Adipocyte (in vitro differentiated cells): ENCODE measurements at regions not wholly inside any gene's neighbourhood (a gene's known extent, or its start where the extent isn't known, plus 50 kb on each side); places are given as distances from the start of the nearest gene placed in this dataset.

ENCODE experiments used
- DNase-seq: peaks from one replicate; pipeline ENCODE4 v3.0.0-alpha.2; 2015; ENCODE audit warnings: low read depth
- H3K27me3 ChIP-seq: replicated peaks from 2 replicates; pipeline ENCODE4 v1.7.0; 2013; ENCODE audit warnings: mild to moderate bottlenecking, low read length, moderate library complexity; ENCODE audit not compliant: control insufficient read depth, insufficient read depth
- H3K36me3 ChIP-seq: 2 replicates; pipeline ENCODE4 v1.7.0; 2013; ENCODE audit warnings: low read length, mild to moderate bottlenecking, moderate library complexity; ENCODE audit not compliant: control insufficient read depth, insufficient read depth, severe bottlenecking
- H3K4me1 ChIP-seq: 2 replicates; pipeline ENCODE4 v1.7.0; 2013; ENCODE audit warnings: mild to moderate bottlenecking, low read length, moderate library complexity; ENCODE audit not compliant: control insufficient read depth, insufficient read depth
- H3K4me3 ChIP-seq: 2 replicates; pipeline ENCODE4 v1.7.0; 2013; ENCODE audit warnings: mild to moderate bottlenecking, low read length, moderate library complexity
- H3K9ac ChIP-seq: 2 replicates; pipeline ENCODE4 v1.7.0; 2013; ENCODE audit warnings: mild to moderate bottlenecking, low read length, moderate library complexity
- H3K9me3 ChIP-seq: 2 replicates; pipeline ENCODE4 v1.7.0; 2013; ENCODE audit warnings: mild to moderate bottlenecking, low read length, moderate library complexity; ENCODE audit not compliant: control insufficient read depth

- Histone ChIP-seq H3K9me3 (no peaks in the 10 kb centered on the region), H3K27me3 (no peaks in the 10 kb centered on the region), H3K4me1 (peaks cover 4% of the 10 kb centered on the region), H3K9ac (no peak overlapping the region), H3K4me3 (no peak overlapping the region), H3K36me3 (no peaks in the 10 kb centered on the region)
- DNase-seq = peak; percentile 9
Observed at GRCh38 chr3:150174179-150174578, 203.5 kb upstream of the PFN2 start.

GRCh38 chr3:150172356-150172755 lies 201.7 kb upstream of the PFN2 start:
- no peak for DNase-seq
- Histone ChIP-seq H3K4me1 (peaks cover 15% of the 10 kb centered on the region), H3K36me3 (no peaks in the 10 kb centered on the region), H3K4me3 (no peak overlapping the region), H3K27me3 (no peaks in the 10 kb centered on the region), H3K9ac (no peak overlapping the region), H3K9me3 (no peaks in the 10 kb centered on the region)

- Histone ChIP-seq H3K36me3 (no peaks in the 10 kb centered on the region), H3K9ac (no peak overlapping the region)
- DNase-seq = no peak
Observed at GRCh38 chr3:150170852-150171520, 200.3 kb upstream of the PFN2 start.

GRCh38 chr3:150169330-150169940 lies 198.7 kb upstream of the PFN2 start:
- H3K4me3 ChIP-seq = no peak overlapping the region
- no peaks in the 10 kb centered on the region for H3K36me3 ChIP-seq
- no peaks in the 10 kb centered on the region for H3K27me3 ChIP-seq
- no peak overlapping the region for H3K9ac ChIP-seq
- no peaks in the 10 kb centered on the region for H3K9me3 ChIP-seq
- no peak for DNase-seq
- H3K4me1 ChIP-seq = peaks cover 15% of the 10 kb centered on the region

More at GRCh38 chr3:150170852-150171520, 200.3 kb upstream of the PFN2 start:
- no peak overlapping the region for H3K4me3 ChIP-seq
- H3K4me1 ChIP-seq = peaks cover 15% of the 10 kb centered on the region
- H3K27me3 ChIP-seq = no peaks in the 10 kb centered on the region
- H3K9me3 ChIP-seq = no peaks in the 10 kb centered on the region

- H3K27me3 ChIP-seq = no peaks in the 10 kb centered on the region
- no peaks in the 10 kb centered on the region for H3K9me3 ChIP-seq
- no peaks in the 10 kb centered on the region for H3K36me3 ChIP-seq
- DNase-seq = no peak
- H3K9ac ChIP-seq = no peak overlapping the region
- no peak overlapping the region for H3K4me3 ChIP-seq
- H3K4me1 ChIP-seq = peaks cover 15% of the 10 kb centered on the region
Observed at GRCh38 chr3:150168698-150169097, 198.0 kb upstream of the PFN2 start.

GRCh38 chr3:150165396-150166094 lies 194.8 kb upstream of the PFN2 start:
- DNase-seq = no peak
- H3K4me1 ChIP-seq = peaks cover 15% of the 10 kb centered on the region
- no peaks in the 10 kb centered on the region for H3K9me3 ChIP-seq
- H3K4me3 ChIP-seq = no peak overlapping the region
- H3K36me3 ChIP-seq = no peaks in the 10 kb centered on the region
- no peak overlapping the region for H3K9ac ChIP-seq
- no peaks in the 10 kb centered on the region for H3K27me3 ChIP-seq

GRCh38 chr3:150161011-150161410 lies 190.3 kb upstream of the PFN2 start:
- no peak overlapping the region for H3K9ac ChIP-seq
- no peak for DNase-seq
- H3K27me3 ChIP-seq = no peaks in the 10 kb centered on the region
- no peaks in the 10 kb centered on the region for H3K9me3 ChIP-seq
- no peak overlapping the region for H3K4me3 ChIP-seq
- no peaks in the 10 kb centered on the region for H3K4me1 ChIP-seq
- no peaks in the 10 kb centered on the region for H3K36me3 ChIP-seq

- peak; percentile 56 for DNase-seq
- Histone ChIP-seq H3K4me3 (no peak overlapping the region), H3K4me1 (no peaks in the 10 kb centered on the region), H3K9me3 (no peaks in the 10 kb centered on the region), H3K36me3 (no peaks in the 10 kb centered on the region), H3K27me3 (no peaks in the 10 kb centered on the region), H3K9ac (no peak overlapping the region)
Observed at GRCh38 chr3:150158943-150159625, 188.4 kb upstream of the PFN2 start.

GRCh38 chr3:150152567-150152966 lies 181.9 kb upstream of the PFN2 start:
- Histone ChIP-seq H3K4me3 (no peak overlapping the region), H3K27me3 (no peaks in the 10 kb centered on the region), H3K9ac (no peak overlapping the region), H3K36me3 (no peaks in the 10 kb centered on the region), H3K4me1 (peaks cover 34% of the 10 kb centered on the region), H3K9me3 (no peaks in the 10 kb centered on the region)
- DNase-seq = no peak

- Histone ChIP-seq H3K9me3 (no peaks in the 10 kb centered on the region), H3K4me3 (no peak overlapping the region), H3K9ac (no peak overlapping the region), H3K4me1 (peaks cover 44% of the 10 kb centered on the region), H3K36me3 (no peaks in the 10 kb centered on the region), H3K27me3 (no peaks in the 10 kb centered on the region)
- peak; percentile 57 for DNase-seq
Observed at GRCh38 chr3:150150633-150151032, 179.9 kb upstream of the PFN2 start.

- DNase-seq = peak; percentile 86
- Histone ChIP-seq H3K36me3 (no peaks in the 10 kb centered on the region), H3K4me1 (peaks cover 44% of the 10 kb centered on the region), H3K9ac (no peak overlapping the region), H3K9me3 (no peaks in the 10 kb centered on the region), H3K27me3 (no peaks in the 10 kb centered on the region), H3K4me3 (no peak overlapping the region)
Observed at GRCh38 chr3:150149651-150150051, 179.0 kb upstream of the PFN2 start.
